GM19372 (cell line): ENCODE measurements at regions not wholly inside any gene's neighbourhood (a gene's known extent, or its start where the extent isn't known, plus 50 kb on each side); places are given as distances from the start of the nearest gene placed in this dataset.

Source experiments
- ATAC-seq: cut with Tn5 transposase; IDR thresholded peaks from one replicate; pipeline ENCODE4 v1.9.1; 2021; ENCODE audit warnings: mild to moderate bottlenecking, low read depth, moderate library complexity; ENCODE audit not compliant: unreplicated experiment

DNA sequence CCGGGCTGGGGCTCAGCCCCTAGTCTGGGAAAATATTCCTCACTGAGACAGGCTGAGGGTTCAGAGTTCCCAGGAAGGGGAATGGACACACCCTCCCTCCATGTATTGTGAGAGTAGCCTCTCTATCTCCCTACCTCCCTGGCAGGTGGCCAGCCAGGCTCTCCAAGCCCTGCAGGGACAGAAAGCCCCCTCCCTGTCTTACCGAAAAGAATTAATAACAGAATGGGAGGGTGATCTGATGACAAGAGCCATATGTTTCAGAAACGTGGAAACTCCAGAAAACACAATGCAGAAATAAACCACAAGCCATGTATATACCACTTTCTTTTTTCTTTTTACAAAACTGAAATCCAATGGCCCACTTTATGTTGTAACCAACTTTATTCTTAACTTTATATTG lies 140.0 kb downstream of the CHST1 start:
- ATAC-seq, result no peak

DNA sequence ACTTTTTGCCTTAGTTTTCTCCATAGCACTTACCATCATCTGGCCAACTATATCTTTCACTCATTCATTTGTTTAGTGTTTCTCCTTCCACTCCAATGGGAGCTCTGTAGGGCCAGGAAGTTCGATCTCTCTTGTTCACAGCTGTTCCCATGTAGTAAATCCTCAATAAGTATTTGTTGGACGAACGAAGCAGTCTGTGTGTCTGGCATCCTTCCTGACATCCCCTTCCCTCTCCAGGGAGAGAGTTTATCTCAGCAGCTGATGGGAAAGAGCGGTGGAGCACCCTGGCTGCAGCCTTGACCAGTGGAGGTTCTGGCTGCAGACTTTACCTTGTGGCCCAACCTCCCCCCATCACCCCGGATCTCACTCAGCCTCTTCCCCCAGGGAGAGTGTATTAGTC lies 141.7 kb downstream of the CHST1 start:
- no peak for ATAC-seq

DNA sequence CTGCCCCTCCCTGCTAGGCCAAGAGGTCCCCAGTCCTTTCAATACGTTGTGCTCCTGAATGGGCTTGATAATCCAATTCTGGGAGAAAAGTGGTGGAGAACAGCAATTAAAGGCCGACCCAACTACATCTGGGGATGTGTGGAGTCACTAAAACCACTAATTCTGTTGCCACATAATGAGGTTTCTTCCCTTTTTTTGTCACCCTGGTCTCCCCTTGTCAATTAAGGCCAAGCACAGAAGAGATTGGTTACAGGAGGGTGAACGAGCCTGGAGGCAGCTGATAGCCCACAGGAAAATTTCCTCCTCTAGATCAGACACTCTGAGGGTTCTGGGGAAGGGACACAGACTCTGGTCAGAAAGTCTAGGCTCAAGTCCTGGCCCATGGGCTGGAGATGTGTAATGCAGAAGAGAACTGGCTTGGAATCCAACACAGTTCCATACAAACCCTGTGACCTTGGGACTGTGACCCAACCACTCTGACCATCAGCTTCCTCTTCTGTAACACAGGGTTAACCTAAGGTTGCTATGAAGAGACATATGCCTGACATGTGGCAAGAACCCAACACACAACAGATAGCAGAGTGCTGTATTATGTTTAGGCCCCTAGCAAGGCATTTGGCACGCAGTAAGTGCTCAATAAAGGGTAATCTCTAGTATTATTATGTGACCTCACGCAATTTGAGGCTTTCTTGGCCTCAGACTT lies 146.4 kb downstream of the CHST1 start:
- no peak for ATAC-seq

DNA sequence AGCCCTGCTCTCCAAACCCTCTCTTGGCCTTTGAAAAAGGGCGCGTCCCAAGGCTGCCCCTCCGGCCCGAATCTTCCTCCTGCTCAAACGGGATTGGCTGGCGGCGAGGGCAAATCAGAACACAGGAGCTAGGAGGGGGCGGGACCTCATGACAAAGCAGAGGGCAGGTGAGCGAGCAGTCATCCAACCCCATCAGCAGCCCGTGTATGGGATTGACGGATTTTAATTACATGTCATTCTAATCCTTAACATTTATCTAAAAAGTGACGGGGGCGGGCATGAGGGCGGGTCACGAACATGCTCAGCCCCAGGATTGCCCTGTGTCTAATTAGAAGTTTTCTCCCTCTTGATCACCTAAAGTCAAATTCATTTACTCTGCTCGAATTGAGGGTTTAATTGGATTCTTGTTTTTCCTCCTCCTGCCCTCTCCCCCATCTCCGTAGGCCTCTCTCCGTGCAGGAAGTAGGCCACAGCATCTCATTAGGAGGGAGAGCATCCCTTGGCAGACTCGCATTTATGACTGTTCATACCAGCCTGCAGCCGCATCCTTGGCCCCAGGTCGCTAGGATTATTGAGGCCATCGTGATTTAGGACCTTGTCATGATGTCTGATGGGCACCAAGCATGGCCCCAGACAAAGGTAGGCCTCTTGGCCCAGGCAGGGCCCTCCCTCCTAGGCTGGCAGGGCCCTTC lies 147.1 kb downstream of the CHST1 start:
- no peak for ATAC-seq

DNA sequence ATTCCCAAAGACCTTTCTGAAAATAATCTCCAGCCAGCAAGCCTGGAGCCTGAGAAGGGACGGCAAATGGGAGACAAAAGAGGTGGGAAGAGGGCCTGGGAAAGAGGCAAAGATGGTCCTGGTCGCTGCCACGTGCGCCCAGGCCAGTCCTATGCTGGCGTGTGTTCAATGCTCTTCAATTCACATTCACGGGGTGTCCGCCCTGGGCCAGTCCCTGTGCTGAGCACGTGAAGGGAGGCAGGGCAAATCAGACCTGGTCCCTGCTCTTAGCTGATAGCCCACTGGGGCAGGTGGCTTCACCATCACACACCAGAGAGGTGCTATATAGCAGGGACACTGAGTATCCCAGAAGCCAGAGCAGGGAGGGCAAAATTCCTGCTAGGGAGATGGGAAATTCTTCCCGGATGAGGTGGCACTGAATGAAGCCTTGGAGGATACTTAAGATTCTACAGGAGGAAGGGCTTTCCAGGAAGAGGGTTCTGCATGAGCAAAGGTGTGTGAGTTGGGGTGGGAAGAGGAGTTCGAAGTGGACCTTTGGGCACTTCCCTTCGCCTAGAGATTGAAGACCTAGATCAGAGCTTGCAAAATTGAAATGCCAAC lies 148.2 kb downstream of the CHST1 start:
- no peak for ATAC-seq

DNA sequence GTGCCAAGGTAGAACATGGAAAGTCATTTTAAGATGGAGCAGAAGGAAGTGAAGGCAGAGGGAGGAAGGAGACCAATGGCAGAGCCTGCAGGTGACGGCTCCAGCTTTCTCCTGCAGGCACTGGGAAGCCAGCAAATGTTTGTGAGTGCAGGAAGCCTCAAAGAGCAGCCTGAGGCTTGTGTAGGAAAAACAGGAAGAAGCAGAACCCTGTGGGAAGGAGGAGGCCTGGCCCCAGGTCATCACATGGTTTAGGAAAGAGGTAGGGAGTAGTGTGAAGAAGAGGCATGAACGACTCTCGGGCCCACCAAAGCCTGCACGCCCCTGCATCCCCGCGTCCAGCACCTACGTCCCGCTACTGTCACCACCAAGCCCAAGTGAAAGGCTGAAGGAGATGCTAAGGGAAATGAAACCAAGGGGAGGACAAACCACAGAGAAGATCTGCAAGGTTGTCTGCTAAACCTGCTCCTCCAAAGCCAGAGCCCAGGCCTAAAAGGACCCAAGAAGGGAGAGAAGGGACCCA lies 151.5 kb downstream of the CHST1 start:
- no peak for ATAC-seq

DNA sequence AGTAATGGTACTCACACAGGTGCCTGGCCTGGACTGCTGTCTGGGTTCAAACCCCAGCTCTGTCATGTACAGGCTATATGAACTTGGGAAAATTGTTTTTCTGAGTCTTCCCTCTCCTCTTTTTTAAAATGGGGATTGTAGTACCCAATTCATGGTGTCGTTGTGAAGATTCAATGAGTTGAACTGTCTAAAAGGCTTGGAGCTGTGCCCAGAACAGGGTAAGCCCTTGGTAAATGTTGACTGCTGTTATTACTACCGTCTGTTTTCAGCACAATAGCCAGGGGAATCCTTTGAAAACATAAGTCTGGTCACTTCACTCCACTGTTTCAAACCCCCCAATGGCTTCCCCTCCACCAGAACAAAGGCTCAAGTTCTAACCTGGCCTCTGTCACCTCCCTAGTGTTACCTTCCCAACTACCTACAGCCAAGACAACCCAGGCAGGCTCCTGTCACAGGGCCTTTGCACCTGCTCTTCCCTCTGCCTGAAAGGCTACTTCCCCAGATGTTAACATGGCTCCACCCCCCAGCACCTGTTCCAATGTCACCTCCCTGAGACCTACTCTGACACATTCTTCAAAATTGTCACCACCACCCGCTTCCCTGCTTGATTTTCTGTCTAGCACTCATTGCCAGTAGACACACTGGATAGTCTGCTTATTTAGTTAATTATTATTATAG lies 152.8 kb downstream of the CHST1 start:
- no peak for ATAC-seq

DNA sequence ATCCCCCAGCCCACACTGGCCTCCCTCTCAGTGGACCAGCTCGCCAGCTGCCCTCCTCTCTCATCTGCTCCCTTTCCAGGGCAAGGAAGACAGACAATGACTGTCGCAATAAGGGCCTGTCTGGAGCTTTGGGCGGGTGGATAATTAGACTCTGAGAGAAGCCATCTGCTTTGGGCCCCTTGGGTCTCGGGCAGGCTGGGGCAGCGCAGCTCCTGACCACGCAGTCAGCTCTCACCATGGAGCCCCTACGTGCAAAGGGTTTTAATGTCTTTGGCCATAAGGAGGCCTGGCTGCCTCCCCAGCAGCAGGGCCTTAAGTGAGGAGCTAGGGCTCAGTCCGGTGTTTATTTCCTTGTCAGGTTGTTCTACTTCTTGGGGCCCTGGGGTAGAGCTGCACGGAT lies 153.9 kb downstream of the CHST1 start:
- ATAC-seq, result no peak

DNA sequence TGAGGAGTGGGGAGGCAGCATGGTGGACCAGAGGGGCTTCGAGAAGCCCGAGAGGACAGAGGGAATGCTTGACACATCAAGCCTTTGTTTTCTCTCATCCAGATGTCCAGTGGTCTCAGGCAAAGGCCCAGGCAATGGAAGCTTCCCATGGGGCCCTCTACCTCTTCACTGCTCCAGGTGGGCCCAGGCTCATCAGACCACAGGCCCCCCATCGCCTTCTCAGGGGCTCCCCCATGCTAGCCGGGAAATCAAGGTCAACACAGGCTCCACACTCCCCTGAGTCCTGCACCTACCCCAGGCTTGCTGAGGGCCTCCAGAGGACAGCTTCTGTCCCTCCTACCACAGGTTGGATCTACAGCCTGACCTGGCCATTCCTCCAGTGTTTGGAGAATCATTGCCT lies 157.5 kb downstream of the CHST1 start:
- ATAC-seq, result no peak

DNA sequence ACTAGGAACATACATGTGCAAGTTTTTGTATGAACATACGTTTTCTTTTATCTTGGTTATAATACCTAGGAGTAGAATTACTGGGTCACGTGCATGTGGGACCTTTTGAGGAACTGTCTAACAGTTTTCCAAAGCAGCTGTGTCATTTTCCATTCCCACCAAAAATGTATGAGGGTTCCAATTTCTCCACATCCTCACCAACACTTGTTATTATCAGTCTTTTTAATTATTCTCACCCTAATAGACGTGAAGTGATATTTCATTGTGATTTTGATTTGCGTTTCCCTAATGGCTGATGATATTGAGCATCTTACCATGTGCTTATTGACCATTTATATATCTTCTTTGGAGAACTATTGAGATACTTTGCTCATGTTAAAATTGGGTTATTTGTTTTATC lies 162.1 kb downstream of the CHST1 start:
- no peak for ATAC-seq

DNA sequence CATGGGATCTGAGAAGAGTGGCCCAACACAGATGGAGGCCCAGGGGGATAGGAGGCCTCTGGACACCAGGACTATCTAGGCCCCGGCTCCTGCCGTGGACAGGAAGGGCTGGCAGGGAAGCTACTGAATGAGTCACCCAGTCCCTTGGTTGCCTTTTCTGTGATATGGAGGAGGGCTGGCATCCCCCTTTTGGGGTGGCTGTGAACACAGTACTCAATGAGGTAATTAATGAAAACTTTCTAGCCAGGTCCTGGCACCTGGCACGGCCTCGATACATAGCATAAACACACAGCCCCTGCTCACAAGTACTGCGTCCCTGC lies 163.2 kb downstream of the CHST1 start:
- ATAC-seq, result no peak

DNA sequence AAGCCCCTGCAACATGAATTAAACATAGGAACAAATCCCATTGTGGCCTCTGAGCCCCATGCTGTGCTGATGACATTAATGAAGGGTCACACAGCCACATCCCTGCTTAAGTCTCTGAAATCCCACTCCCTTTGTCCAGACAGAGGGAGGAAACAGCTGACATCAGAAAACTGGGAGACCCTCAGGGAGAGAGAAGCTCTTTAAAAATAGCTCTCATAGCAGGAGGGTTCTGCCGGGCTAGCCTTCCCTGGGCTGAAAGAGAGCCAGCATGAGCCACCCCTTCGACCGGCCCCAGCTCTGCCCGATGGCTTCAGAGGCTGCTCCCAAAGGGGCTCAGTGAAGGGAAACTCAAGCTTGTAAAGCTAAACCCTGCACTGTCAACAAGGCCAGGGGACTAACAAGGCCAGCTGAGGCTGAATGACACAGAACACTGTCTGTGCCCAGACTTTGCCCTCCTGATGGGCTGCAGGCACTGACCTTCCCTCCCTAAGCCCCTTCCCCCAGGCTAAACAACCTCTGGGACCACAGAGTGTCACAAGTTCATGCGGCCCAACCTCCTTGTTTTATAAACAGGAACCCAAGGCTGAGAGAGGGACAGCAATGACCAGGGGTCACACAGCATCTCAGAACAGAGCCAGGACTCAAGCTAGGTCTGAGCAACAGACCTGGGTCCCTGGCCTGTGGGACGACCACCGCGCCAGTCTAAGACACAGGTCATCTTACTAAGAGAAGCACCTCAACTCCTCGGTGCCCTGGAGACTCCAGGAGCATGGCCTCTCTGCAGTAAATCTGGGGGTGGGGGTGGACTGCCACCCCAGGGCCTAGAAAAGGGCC lies 163.8 kb downstream of the CHST1 start:
- ATAC-seq, result no peak

DNA sequence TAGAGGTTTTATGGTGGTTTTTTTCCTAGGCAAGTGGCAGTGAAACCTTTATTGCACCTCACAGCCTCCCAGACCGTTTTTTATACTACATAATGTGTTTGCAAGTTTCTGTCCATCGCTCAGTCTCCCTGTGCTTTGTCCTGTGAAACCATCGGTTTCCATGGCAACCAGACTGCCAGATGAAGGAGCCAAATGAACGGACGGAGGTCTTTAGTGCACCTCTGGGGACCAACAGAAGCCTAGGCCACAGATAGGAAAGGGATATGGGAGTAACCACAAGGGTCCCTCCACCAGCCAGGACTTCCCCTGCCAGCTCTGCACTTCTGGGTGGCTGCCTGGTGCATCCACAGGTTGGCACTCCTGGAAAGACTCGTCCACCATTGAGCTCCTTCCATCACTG lies 165.0 kb downstream of the CHST1 start:
- ATAC-seq, result no peak

DNA sequence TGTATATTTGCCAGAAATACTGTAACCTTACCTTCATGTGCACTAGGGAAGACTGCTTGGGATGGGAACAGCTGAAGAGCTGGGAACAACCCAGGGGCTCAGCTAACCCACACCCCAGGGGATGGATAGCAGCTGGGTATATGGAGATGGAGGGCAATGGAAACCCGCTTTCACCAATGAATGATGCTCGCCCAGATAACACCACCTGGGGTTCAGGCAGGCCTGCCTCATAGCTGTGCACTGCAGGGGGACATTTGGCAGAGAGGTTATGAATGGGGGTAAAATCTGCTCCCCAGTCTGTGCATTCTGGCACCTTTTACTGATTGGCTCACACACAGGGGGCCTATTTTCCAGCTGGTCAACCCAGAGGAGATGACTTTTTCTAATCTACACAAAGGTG lies 170.7 kb downstream of the CHST1 start:
- ATAC-seq, result no peak

DNA sequence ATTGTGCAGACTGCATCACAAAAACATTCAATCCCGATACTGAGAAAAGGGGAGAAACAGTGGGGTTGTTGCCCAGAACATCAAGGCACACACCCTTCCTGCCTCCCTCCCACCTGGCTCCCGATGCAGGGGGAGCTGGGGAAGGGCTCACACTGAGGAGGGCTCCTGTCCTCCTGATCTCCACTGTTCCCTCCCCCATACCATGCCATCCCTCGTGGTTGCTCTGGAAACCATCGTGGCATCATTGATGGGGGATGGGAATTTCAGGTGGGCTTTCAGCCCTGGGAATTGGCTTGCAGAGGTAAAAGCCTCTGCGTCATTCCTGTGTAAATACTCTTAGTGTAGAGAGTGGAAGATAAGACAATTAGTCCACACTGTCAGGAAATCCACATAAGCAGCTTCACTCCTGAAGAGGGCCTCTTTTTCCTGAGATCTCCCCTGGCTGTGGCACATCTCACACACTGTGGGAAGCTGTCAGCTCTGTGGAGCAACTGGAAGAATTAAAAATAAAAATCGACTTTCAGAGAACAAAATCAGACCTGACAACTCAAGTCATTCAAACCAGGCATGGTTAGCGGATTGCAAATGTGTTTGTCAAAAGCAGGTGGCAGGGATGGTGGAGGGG lies 176.0 kb downstream of the CHST1 start:
- ATAC-seq, result no peak

DNA sequence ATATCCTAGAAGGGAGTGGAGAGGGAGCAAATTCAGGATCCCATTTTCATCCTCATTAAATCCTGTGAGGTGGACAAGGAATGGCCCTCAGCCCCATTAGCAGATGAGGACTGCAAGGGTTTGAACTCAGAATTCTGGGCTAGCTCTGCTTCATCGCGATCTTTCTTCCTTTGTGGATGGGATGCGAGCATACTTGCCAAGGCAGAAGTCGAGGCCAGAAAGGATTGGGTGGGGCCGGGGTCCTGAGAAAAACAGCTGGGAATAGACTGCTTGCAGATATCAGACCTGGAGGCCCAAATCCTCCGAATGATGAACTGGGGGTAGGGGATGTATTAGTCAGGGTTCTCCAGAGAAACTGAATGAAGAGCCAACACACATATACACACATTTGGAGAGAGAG lies 179.0 kb downstream of the CHST1 start:
- no peak for ATAC-seq

DNA sequence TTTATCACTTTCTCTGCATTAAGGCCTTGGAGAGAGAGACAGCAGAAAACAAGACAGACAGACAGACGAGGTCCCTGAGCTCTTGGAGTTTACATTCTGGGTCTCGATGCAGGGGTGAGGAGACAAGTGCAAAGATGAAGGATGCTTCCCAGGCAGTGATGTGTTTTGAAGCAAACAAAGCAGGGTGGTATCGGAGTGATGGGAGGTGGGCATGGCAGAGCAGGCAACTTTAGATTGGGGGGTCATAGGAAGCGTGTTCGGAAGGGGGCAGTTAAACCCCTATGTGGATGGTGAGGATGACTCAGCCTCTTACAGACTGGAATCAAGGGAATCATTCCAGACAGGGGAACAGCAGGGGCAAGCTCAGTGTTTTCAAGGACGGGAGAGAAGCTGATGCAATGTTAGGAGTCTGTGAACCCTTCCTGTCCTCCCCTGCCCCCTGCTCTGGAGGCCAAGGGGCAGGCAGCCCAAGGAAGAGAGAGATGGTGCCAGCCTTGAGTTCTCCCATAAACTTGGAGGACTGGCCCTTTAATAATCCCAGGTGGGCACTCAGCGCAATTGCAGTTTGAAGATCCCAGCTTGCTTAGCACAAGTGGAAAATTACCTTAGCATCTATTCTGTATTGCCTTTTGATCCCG lies 180.2 kb downstream of the CHST1 start:
- ATAC-seq, result no peak

DNA sequence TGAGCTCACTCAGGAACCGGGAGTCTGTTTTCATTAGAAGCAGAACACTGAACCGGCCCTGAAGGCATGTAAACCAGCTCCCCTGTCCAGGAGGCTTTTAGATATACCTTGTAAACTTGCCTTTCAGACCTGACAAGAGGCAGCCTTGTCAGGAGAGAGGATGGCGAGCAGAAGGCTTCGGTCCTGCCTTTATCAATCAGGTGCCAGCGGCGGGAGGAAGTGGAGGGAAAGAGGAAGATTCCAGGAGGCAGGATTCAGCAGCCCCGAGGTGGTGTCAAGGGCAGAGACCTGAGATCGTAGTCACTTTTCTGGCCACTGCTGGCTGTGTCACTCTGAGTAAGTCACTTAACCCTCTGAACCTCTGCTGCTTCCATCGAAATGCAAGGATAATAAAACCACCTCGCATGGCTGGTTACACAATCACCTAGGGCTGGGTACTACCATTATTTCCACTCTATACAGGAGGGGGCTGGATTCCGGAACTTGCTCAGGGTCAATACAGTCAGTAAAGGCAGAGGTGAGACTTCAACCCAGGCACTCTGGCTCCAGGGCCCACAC lies 181.0 kb downstream of the CHST1 start:
- no peak for ATAC-seq

DNA sequence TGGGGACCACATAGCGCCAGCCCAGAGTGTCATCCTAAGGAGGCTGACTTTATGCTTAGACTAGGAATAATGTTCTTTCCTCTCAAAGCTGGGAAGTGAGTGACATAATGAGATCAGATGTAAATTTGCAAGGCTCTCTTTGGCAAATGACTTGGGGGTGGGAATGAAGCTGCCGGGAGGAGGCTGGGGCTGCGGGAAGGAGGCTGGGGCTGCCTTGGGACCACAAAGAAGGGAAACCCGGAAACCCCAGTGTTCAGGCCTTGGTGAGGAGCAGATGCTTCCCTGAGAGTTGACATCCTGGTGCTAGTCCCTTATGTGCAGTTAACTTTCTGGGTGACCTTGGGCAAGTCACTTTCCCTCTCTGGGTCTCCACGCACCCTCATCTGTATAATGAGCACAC lies 182.0 kb downstream of the CHST1 start:
- ATAC-seq, result no peak
